Motor neuron (in vitro differentiated cells): ENCODE measurements at regions not wholly inside any gene's neighbourhood (a gene's known extent, or its start where the extent isn't known, plus 50 kb on each side); places are given as distances from the start of the nearest gene placed in this dataset.
A peak's percentile ranks its signal among the peaks of the same experiment; 100 is the strongest.

Experiments
- ATAC-seq, 8 experiments: fragments of 200-7000 bp; cut with Tn5 transposase; replicated peaks in 6 of 8; 2 replicates each; pipeline ENCODE4 v1.8.0; 2021; ENCODE audit warnings: mild to moderate bottlenecking in 8 of 8, moderate library complexity in 8 of 8
- H3K27ac ChIP-seq, 2 donors: fragments of 250-450 bp; sonication (Bioruptor Pico); 2 replicates each; pipeline ENCODE4 v1.9.0; 2021; ENCODE audit warnings: antibody characterized with exemption in 2 of 2, mild to moderate bottlenecking in 2 of 2, moderate library complexity in 1 of 2
- H3K4me1 ChIP-seq, 2 donors: fragments of 250-450 bp; sonication (Bioruptor Pico); replicated peaks in 1 of 2; 2 replicates each; pipeline ENCODE4 v1.6.1; 2021; ENCODE audit warnings: antibody characterized with exemption in 2 of 2, mild to moderate bottlenecking in 2 of 2, moderate library complexity in 1 of 2
- H3K4me3 ChIP-seq, 5 donors: fragments of 250-450 bp; sonication (Bioruptor Pico); 2 replicates each; pipeline ENCODE4 v1.9.0; 2021; ENCODE audit warnings: antibody characterized with exemption in 5 of 5, mild to moderate bottlenecking in 5 of 5, moderate library complexity in 4 of 5
- WGBS, 10 experiments: fragments of 450-650 bp; shearing (Covaris generic); methylation state at CpG; one replicate each; pipeline ENCODE4 v1.0.0; 2022; 5-methylcytosine and 5-hydroxymethylcytosine counted together
- in situ Hi-C, 9 experiments: fragments of 400-800 bp; cut with MboI; loops; one replicate each; pipeline ENCODE4 v1.15.0; 2021; ENCODE audit warnings: low sequenced_read_pairs in 9 of 9, low pct_unique_long_range_greater_than_20kb in 2 of 9; ENCODE audit not compliant: unreplicated experiment in 9 of 9

DNA sequence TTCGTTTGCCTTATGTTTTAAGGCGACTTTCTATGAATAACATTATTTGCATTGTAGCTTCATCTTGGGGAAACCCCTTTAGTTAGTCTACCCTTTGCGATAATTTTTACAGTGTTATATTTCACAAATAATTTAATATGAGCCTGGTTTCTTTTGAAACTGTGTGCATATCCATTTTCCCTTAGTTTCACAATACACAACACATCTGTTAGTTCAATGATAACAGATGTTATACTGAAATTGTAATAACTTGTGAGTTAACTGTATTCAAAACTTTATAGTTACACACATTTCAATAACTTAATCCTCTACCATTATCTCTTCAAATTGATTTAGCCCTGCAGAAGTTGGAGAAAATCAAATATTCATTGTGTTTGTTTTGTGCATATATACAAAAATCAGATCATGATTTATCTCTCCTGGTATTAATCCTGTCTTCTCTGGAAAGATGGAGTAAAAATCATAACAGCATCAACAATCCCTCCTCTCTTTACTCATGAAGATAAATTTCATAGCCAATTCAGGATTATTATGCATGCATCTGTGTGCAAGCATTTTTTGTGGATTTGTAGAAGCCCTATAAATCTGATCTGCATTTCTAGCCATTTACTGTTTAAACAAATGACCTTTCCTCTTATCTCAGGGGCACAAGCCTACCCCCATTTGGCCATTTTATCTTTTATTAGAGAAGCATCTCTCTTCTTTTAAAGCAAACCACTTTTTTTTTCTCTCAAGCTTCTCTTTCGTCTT, 304.0 kb downstream of the VPS13C start:
- Histone ChIP-seq H3K4me1 (no peaks in the 10 kb centered on the region), H3K4me3 (no peak overlapping the region), H3K27ac (no peak overlapping the region)
- in situ Hi-C loops, result no loop called here
- ATAC-seq, result peak in 3 of 8 experiments; percentile 18 to 74 (median 28)
- whole genome bisulfite sequencing, 10 experiments, result 3 to 97% (median 83%) methylated on average over 2 to 4 of the region's 4 CpGs

DNA sequence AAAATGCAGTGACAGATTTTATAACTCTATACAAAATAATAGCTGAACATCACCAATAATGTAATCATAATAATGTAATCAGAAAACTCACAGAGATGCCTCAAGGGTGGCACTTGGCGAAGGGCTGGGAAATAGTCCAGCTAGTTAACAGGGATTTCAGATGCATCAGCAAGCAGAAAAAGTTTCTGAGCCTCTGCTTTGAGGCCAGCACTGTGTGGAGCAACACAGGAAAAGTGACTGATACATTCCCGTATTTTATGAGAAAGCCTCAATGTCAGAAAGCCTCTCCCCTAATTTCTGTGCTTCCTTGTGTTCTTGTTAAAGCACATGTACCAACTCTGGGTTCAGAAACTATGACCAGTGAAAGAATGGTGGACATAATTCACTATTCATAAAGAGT, 304.8 kb downstream of the VPS13C start:
- Histone ChIP-seq H3K4me3 (no peak overlapping the region), H3K4me1 (no peaks in the 10 kb centered on the region), H3K27ac (no peak overlapping the region)
- 0 to 100% (median 80%) methylated on average over 1 to 2 of the region's 2 CpGs; no CpG with 5 or more reads in 2 of the 10 experiments for WGBS, 10 experiments
- peak in 2 of 8 experiments; percentile 15 to 59 for ATAC-seq
- in situ Hi-C loops, result no loop called here

DNA sequence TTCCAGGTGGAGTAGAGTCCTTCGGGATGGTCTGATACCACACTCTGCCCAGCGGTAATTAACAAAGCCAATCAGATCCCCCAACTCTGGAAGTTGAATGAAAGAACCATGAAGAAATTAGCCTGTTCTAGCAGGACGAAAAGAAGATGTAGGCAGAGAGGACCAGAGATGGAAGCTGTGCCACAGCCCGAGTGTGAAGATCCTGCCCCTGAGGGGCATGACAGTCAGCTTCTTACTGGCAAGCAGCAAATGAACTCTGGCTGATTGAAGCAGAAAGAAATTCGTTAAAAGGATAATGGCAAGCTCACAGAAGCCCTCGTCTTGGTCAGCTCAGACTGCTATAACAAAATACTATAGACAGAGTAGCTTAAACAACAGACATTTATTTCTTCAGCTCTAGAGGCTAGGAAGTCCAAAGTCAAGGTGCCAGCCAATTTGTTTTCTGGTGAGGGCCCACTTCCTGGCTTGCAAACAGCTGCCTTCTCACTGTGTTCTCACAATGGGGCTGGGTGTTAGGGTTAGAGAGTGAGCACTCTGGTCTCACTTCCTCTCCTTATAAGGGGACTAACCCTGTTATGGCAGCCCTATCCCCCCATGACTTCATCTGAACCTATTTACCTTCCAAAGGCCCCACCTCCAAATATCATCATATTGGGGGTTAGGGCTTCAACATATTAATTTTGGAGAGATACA, 307.1 kb downstream of the VPS13C start:
- 0 to 100% (median 80%) methylated on average over 2 to 5 of the region's 6 CpGs; no CpG with 5 or more reads in 1 of the 10 experiments for WGBS, 10 experiments
- Histone ChIP-seq H3K27ac (no peak overlapping the region), H3K4me1 (no peaks in the 10 kb centered on the region), H3K4me3 (no peak overlapping the region)
- in situ Hi-C loops, result no loop called here
- no peak for ATAC-seq

DNA sequence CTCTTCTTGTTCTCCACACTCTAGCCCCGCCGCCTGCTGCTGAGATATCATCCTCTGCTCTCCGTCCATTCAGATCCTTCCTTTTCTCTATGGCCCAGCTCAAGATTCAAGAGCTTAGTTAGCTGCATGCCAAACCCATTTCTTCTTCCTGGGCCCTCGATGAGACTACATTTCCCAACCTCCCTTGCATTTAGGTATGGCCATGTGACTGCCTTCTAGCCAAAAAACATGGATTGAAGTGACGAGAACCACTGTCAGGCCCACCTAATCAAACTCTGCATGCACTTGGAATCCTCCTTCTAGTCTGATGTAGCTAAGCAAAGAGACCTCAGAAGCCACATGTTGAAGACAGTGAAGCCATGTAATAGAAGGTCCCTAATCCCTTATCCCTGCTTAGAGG, 308.2 kb downstream of the VPS13C start:
- in situ Hi-C loops, result no loop called here
- H3K4me3 ChIP-seq, result no peak overlapping the region
- no peaks in the 10 kb centered on the region for H3K4me1 ChIP-seq
- WGBS, 10 experiments, result 0 to 94% (median 83%) methylated on average over 1 to 5 of the region's 5 CpGs; no CpG with 5 or more reads in 3 of the 10 experiments
- ATAC-seq, result no peak
- H3K27ac ChIP-seq, result no peak overlapping the region

DNA sequence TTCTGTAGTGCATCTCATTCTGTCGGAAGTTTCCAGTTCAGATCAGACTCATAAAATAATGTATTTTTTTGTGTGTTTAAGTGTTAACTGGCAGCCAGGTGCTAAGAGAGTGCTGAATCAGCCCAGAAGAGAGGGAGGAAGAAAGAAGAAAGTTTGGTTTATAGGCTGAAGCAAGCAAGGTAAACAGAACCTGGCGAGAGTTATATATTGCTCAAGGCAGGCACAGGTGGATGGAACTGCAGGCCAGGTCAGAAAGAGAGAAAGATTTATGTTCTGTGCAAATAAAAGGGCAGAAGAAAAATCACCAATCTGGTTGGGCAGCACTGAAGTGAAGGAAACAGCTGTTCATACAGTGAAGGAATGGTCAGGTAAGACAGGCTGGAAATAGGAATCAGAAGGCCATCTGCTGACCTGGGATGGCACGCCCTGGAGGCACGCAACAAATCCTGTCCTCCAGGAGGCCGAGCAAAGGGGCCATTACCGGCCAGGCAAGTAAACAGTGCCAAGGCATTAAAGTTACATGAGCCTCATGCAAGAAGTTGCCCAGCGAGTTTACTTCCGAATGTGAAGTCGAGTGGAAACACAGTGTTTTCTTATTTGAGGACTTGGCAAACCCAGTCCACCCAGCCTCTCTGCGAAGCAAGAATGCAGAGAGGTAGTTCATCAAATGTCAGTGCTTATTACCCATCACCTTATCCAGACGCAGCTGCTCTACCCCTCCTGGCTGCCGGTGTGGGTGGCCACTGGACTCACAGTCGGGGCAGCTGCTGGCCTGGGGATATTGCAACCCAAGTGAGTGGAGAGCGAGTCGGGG, 309.8 kb downstream of the VPS13C start:
- Histone ChIP-seq H3K4me1 (no peaks in the 10 kb centered on the region), H3K27ac (no peak overlapping the region), H3K4me3 (no peak overlapping the region)
- ATAC-seq, result no peak
- 31 to 100% (median 80%) methylated on average over 1 to 13 of the region's 15 CpGs for WGBS, 10 experiments
- in situ Hi-C loops, result no loop called here

DNA sequence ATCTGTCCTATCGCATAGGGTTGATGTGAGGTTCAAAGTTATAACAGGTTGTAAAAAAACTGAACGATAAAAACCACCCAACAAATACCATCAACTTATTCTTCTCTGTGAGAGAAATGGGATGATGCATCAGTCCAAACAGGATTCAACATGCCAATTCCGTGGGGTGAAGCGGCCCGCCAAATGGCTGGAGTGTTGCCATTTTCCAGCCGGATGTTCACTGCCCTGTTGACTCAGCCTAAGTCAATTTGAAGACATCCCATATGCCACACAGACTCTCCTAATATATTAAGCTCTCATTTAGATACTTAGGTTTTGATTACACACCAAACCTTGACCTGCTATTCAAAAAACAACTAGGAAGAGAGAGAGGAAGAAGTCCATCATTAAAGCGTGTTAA, 311.1 kb downstream of the VPS13C start:
- Histone ChIP-seq H3K4me3 (no peak overlapping the region), H3K4me1 (no peaks in the 10 kb centered on the region), H3K27ac (no peak overlapping the region)
- in situ Hi-C loops, result no loop called here
- no peak for ATAC-seq
- WGBS, 10 experiments, result 60 to 94% (median 75%) methylated on average over 1 to 7 of the region's 7 CpGs; no CpG with 5 or more reads in 2 of the 10 experiments

DNA sequence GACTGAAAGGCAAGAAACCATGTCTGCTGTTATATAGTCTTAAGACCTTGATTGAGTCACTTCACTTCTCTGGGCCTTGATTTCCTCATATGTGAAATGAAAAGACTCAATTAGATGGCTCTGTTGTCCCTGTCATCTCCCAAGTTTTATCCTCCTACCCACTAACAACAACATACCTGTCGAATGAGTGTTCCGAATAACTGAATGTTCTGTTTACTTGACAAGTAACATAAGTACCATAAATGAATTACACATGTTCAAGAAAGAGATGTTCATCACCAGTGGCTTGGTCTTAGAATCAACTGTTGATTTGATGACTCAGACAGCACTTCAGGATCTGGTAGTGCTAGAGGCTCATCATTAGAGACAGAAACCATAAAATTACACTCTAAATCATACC, 311.7 kb downstream of the VPS13C start:
- WGBS, 10 experiments, result 0 to 100% (median 31%) methylated on average over 1 to 2 of the region's 2 CpGs; no CpG with 5 or more reads in 4 of the 10 experiments
- no peak for ATAC-seq
- Histone ChIP-seq H3K4me1 (no peaks in the 10 kb centered on the region), H3K4me3 (no peak overlapping the region), H3K27ac (no peak overlapping the region)
- in situ Hi-C loops, result no loop called here

DNA sequence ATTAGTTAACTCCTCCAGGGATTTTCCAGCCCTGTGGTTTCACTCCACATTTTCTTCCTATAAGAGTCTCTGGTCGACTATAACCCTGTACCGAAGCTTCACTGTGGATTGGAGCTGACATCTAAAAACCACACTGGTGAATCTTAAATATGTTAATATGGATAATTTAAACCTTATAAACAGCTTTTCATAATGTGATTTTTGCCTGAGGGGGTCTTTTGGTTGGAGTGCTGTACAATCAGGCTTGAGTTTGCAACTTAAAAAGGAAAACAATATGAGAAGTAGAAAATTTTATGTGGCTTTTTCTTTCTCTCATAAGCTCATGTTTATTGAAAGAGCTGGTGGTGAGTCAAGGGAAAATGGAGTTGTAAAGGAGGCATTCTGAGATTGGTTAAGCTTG, 313.7 kb downstream of the VPS13C start:
- Histone ChIP-seq H3K27ac (no peak overlapping the region), H3K4me3 (no peak overlapping the region), H3K4me1 (no peaks in the 10 kb centered on the region)
- in situ Hi-C loops, result no loop called here
- no peak for ATAC-seq
- 10 to 100% (median 79%) methylated on average over 1 to 2 of the region's 2 CpGs; no CpG with 5 or more reads in 3 of the 10 experiments for WGBS, 10 experiments

DNA sequence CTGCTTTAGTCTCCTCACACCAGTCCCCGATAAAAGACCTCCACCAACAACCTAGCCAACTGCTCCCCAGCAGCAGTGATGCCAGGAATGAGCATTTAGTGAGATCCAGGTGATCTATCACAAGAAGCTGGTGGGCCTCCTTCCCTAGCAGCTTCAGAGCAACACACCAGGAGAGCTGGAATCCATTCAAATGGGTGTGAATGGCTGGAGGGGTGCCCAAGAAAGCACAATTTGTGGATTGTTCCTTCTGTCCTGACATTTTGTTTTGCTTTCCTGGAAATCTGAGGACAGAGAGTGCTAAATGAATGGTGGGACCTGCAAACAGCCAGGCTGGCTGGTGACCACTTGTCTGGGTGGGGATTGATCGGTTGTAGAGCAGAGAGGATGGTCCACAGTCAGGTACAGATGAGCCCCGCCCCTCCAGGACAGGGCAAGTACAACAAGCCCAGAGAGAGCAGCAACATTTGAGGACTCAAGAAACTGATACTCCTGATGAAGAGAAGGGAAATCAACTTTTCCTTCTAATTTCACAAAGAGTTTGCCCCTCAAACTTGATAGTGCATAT, 316.8 kb downstream of the VPS13C start:
- no peaks in the 10 kb centered on the region for H3K4me1 ChIP-seq
- in situ Hi-C loops, result no loop called here
- WGBS, 10 experiments, result 0 to 94% (median 45%) methylated on average over 1 to 3 of the region's 3 CpGs; no CpG with 5 or more reads in 5 of the 10 experiments
- no peak overlapping the region for H3K27ac ChIP-seq
- peak in 1 of 8 experiments; percentile 15 for ATAC-seq
- H3K4me3 ChIP-seq, result no peak overlapping the region

DNA sequence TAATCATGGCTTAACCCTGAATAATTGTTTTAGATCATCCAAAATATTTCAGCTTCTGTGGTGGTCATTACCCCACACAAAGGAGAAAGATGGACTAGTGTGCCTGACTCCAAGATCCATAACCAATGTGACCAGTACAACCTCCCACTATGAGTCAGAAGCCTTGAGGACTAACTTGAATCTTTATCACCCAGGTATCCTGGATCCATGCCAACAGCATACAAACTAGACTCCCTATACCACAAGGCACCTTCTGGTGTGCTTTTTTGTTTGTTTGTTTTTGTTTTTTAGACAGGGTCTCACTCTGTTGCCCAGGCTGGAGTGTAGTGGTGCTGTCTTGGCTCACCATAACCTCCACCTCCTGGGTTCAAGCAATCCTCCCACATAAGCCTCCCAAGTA, 317.7 kb downstream of the VPS13C start:
- Histone ChIP-seq H3K4me1 (no peaks in the 10 kb centered on the region), H3K27ac (no peak overlapping the region), H3K4me3 (no peak overlapping the region)
- in situ Hi-C loops, result no loop called here
- no peak for ATAC-seq

DNA sequence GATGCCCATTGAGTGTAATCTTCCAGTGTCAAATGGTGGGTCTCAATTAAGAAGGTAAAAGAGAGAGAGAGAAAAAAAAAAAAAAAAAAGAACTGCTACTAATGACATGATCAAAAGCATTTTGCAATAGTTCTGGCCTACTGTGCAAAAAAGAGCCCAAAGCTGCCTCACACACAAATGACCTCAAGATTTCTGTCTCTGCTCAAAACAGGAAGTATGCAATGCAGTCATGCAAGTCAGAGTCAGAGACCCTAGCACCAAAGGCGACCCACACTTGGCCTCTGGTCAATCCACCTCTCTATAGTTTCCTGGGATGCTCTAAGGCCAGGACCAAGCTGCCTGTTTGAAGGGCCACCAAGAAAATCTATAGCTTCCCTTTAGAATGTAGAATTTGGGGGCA, 323.5 kb downstream of the VPS13C start:
- WGBS, 10 experiments, result 14 to 100% (median 88%) methylated on average over 1 of the region's 1 CpG; no CpG with 5 or more reads in 3 of the 10 experiments
- H3K4me3 ChIP-seq, result no peak overlapping the region
- ATAC-seq, result no peak
- H3K4me1 ChIP-seq, result no peaks in the 10 kb centered on the region
- H3K27ac ChIP-seq, result no peak overlapping the region
- in situ Hi-C loops, result no loop called here

DNA sequence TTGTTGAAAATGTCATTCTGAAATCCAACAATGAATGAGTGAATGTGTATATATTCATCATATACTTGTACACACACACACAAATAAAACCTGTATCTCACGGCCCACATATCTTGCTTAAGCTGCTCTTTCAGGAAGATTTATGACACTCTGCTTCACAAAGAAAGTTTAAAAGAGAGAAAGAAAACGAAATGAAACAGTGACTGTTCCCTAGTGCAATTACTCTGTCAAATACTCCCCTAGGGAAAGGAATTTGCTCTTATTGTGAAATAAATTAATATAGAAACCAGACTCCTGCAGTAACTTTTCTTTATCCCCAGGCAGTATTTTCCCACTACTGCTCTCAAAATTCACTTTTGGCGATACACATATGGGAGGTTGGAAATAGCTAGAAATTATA, 329.1 kb downstream of the VPS13C start:
- peak in 2 of 8 experiments; percentile 22 to 72 for ATAC-seq
- no peak overlapping the region for H3K4me3 ChIP-seq
- in situ Hi-C loops, result no loop called here
- 0 to 56% (median 25%) methylated on average over 1 to 3 of the region's 3 CpGs; no CpG with 5 or more reads in 1 of the 10 experiments for WGBS, 10 experiments
- peaks cover 3% of the 10 kb centered on the region in 2 donors for H3K4me1 ChIP-seq
- no peak overlapping the region for H3K27ac ChIP-seq

DNA sequence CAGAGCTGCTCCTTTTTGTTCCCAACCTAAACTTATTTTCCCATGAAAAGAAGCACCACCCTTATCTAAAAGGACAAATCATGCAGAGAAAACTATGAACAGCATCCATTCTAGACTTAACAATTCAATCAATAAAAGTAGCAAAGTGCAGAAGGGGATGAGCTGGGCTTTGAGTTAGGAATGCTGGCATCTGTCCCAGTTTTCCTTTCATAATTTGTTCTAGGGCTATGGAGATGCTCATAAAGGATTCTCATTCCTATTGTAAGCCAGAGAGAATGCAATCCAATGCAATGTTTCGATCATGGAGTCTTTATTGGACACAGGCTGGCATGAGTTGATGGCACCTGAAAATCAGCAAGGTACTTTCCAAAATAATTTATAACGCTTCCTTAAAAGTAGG, 330.6 kb downstream of the VPS13C start:
- no peak overlapping the region for H3K27ac ChIP-seq
- 10 to 100% (median 88%) methylated on average over 1 to 2 of the region's 2 CpGs; no CpG with 5 or more reads in 1 of the 10 experiments for WGBS, 10 experiments
- ATAC-seq, result no peak
- peaks cover 3% of the 10 kb centered on the region in 2 donors for H3K4me1 ChIP-seq
- no peak overlapping the region for H3K4me3 ChIP-seq
- in situ Hi-C loops, result no loop called here
